ENCODE measurements at regions not wholly inside any gene's neighbourhood (a gene's known extent, or its start where the extent isn't known, plus 50 kb on each side); places are given as distances from the start of the nearest gene placed in this dataset.

DNA sequence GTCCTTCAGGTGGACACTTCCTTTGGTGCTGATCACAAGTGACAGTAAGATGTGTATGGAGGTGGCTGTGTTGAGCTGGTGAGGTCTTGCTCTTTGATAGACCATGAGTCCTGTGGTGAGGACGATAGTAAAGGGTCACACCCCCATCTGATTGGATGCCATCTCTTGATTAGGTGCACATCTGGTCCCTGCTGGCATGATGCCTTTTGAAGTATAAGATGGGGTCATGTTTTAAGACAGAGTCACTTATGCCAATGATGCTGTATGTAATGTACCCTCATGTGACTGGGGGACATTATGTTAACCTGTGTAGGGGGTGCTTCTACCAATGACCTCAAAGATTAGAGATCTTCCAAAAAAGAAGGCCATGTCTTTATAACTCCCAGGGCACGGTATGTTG is 644.6 kb downstream of the ACTR3B start:
- Histone ChIP-seq H3K27ac (no peak overlapping the region), H3K4me3 (no peak overlapping the region), H3K36me3 (no peaks in the 10 kb centered on the region), H3K4me1 (no peaks in the 10 kb centered on the region), H3K9me3 (no peaks in the 10 kb centered on the region), H3K27me3 (no peaks in the 10 kb centered on the region)
- intact Hi-C loops (cut with DNase I; ENCODE audit: low total_unique reads) (no loop called here), in situ Hi-C loops (cut with MboI; ENCODE audit: low pct_ligation_motif_present in 1 of 4, low pct_unique_long_range_greater_than_20kb in 1 of 4, low sequenced_read_pairs in 3 of 4) (no loop called here)
- DNase-seq = no peak
- TF ChIP-seq, protein P1, sequence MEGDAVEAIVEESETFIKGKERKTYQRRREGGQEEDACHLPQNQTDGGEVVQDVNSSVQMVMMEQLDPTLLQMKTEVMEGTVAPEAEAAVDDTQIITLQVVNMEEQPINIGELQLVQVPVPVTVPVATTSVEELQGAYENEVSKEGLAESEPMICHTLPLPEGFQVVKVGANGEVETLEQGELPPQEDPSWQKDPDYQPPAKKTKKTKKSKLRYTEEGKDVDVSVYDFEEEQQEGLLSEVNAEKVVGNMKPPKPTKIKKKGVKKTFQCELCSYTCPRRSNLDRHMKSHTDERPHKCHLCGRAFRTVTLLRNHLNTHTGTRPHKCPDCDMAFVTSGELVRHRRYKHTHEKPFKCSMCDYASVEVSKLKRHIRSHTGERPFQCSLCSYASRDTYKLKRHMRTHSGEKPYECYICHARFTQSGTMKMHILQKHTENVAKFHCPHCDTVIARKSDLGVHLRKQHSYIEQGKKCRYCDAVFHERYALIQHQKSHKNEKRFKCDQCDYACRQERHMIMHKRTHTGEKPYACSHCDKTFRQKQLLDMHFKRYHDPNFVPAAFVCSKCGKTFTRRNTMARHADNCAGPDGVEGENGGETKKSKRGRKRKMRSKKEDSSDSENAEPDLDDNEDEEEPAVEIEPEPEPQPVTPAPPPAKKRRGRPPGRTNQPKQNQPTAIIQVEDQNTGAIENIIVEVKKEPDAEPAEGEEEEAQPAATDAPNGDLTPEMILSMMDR (IDR thresholded peaks at IDR 0.05) = no peak
- TF ChIP-seq POLR2A (IDR thresholded peaks at IDR 0.05) (no peak), POLR2AphosphoS5 (IDR thresholded peaks at IDR 0.05) (no peak), EP300 (IDR thresholded peaks at IDR 0.05; ENCODE audit: low read depth) (no peak)
- WGBS, 2 donors (ENCODE audit: low coverage in 1 of 2) = 74 to 79% methylated on average over 2 of the region's 2 CpGs

DNA sequence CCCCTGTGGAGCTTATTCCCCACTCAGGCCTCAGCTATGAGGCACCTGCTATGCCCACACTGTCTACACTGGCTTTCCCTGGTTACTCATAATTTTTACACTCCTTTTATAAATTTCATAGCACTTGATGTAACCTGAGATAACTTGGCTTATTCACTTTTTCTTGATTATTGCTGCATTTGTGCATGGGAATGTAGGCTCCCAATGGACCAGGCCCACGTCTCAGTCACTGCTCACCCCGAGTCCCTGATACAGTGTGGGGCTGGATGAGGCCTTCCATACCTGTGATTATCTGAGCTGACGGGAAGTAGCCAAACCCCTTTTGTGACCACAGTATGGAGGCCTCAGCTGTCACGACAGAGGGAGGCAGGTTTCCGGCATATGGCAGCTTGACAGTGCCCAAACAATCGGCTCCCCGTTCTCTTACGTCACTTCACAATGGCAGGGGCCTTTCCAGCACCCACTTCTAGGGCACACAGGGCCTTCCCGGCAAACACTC is 645.3 kb downstream of the ACTR3B start:
- TF ChIP-seq EP300 (IDR thresholded peaks at IDR 0.05; ENCODE audit: low read depth) (no peak), POLR2AphosphoS5 (IDR thresholded peaks at IDR 0.05) (no peak), POLR2A (IDR thresholded peaks at IDR 0.05) (no peak)
- TF ChIP-seq, protein P1 (IDR thresholded peaks at IDR 0.05) = no peak
- Histone ChIP-seq H3K36me3 (no peaks in the 10 kb centered on the region), H3K27me3 (no peaks in the 10 kb centered on the region), H3K27ac (no peak overlapping the region), H3K4me3 (no peak overlapping the region), H3K9me3 (no peaks in the 10 kb centered on the region), H3K4me1 (no peaks in the 10 kb centered on the region)
- intact Hi-C loops (cut with DNase I; ENCODE audit: low total_unique reads) (no loop called here), in situ Hi-C loops (cut with MboI; ENCODE audit: low pct_ligation_motif_present in 1 of 4, low pct_unique_long_range_greater_than_20kb in 1 of 4, low sequenced_read_pairs in 3 of 4) (no loop called here)
- DNase-seq = no peak
- 85 to 88% methylated on average over 9 of the region's 9 CpGs for WGBS, 2 donors (ENCODE audit: low coverage in 1 of 2)

DNA sequence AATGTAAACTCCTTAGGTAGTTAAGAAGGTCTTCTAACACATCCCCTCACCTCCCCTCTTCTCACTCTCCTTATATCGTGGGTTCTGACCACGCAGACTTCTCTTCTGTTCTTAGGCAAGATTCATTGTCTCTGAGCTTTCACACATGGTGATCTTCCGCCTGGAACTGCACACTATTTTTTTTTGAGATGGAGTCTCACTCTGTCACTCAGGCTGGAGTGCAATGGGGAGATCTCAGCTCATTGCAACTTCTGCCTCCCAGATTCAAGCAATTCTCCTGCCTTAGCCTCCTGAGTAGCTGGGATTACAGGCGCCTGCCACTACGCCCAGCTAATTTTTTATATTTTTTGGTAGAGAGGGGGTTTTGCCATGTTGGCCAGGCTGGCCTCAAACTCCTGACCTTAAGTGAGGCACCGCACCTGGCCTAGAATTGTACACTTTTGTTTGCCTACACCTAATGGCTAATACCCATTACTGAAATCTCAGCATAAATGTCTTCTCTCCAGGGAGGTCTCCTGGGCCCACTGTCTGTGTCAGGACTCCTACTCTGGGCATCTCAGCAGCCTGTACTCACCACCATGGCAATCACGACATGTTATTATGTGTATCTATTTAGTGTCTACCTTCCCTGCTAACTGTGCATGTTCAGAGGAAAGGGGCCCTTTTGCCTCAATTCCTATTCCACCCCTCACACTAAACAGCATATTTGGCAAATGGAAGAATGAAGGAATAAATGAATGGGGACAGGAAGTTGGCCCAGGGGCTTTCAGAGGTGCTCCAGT is 646.3 kb upstream of the DPP6 start:
- no peak overlapping the region for H3K4me3 ChIP-seq
- H3K27me3 ChIP-seq = no peaks in the 10 kb centered on the region
- H3K4me1 ChIP-seq = no peaks in the 10 kb centered on the region
- 86 to 90% methylated on average over 5 to 7 of the region's 7 CpGs for WGBS, 2 donors (ENCODE audit: low coverage in 1 of 2)
- no peak overlapping the region for H3K27ac ChIP-seq
- H3K9me3 ChIP-seq = no peaks in the 10 kb centered on the region
- intact Hi-C loops (cut with DNase I; ENCODE audit: low total_unique reads) (no loop called here), in situ Hi-C loops (cut with MboI; ENCODE audit: low pct_ligation_motif_present in 1 of 4, low pct_unique_long_range_greater_than_20kb in 1 of 4, low sequenced_read_pairs in 3 of 4) (no loop called here)
- no peak for DNase-seq
- no peaks in the 10 kb centered on the region for H3K36me3 ChIP-seq
- no peak for TF ChIP-seq POLR2A (IDR thresholded peaks at IDR 0.05)
- no peak for TF ChIP-seq POLR2AphosphoS5 (IDR thresholded peaks at IDR 0.05)
- no peak for TF ChIP-seq EP300 (IDR thresholded peaks at IDR 0.05; ENCODE audit: low read depth)
- TF ChIP-seq, protein P1 (IDR thresholded peaks at IDR 0.05) = no peak

DNA sequence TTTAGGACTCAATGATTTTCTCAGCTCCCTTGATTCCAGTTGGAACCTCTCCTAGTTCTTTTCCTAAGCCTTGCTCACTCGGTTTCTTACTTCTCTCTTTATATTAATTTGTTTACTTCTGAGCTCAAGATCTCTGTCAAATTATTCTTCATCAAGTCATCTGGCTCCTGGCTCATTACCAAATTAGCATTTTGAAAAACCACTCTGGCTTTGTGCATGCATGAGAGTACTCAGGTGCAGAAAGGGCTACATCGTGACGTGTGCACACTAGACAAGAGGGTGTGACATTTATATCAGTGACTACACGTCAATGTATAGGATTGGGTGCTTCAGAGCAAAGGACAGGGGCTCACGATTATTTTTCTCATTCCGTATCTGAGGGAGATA is 645.7 kb upstream of the DPP6 start:
- DNase-seq = no peak
- no peaks in the 10 kb centered on the region for H3K27me3 ChIP-seq
- in situ Hi-C loops (cut with MboI; ENCODE audit: low pct_ligation_motif_present in 1 of 4, low pct_unique_long_range_greater_than_20kb in 1 of 4, low sequenced_read_pairs in 3 of 4) (no loop called here), intact Hi-C loops (cut with DNase I; ENCODE audit: low total_unique reads) (no loop called here)
- H3K9me3 ChIP-seq = no peaks in the 10 kb centered on the region
- H3K36me3 ChIP-seq = no peaks in the 10 kb centered on the region
- no peak overlapping the region for H3K27ac ChIP-seq
- WGBS, 2 donors (ENCODE audit: low coverage in 1 of 2) = 72 to 80% methylated on average over 4 to 6 of the region's 6 CpGs
- no peaks in the 10 kb centered on the region for H3K4me1 ChIP-seq
- TF ChIP-seq, protein P1 (IDR thresholded peaks at IDR 0.05) = no peak
- no peak overlapping the region for H3K4me3 ChIP-seq
